Nephron progenitor cell (in vitro differentiated cells): ENCODE measurements at regions not wholly inside any gene's neighbourhood (a gene's known extent, or its start where the extent isn't known, plus 50 kb on each side); places are given as distances from the start of the nearest gene placed in this dataset.

Experiments
- DNase-seq: peaks from one replicate; pipeline ENCODE4 v3.0.0; 2021
- H3K27ac Mint-ChIP-seq: 2 replicates; pipeline ENCODE4 v1.8.0; 2021; ENCODE audit warnings: mild to moderate bottlenecking, moderate library complexity, mixed read lengths
- H3K27me3 Mint-ChIP-seq: 2 replicates; pipeline ENCODE4 v1.8.0; 2021; ENCODE audit warnings: mild to moderate bottlenecking, low read depth, mixed read lengths; ENCODE audit not compliant: poor library complexity
- H3K36me3 Mint-ChIP-seq: 2 replicates; pipeline ENCODE4 v1.8.0; 2021; ENCODE audit warnings: low read depth, mixed read lengths
- H3K4me1 Mint-ChIP-seq: 2 replicates; pipeline ENCODE4 v1.8.0; 2021; ENCODE audit warnings: mixed read lengths
- H3K4me3 Mint-ChIP-seq: 2 replicates; pipeline ENCODE4 v1.8.0; 2021; ENCODE audit warnings: mild to moderate bottlenecking, moderate library complexity, mixed read lengths
- H3K9me3 Mint-ChIP-seq: 2 replicates; pipeline ENCODE4 v1.8.0; 2021; ENCODE audit warnings: mild to moderate bottlenecking, moderate library complexity, mixed read lengths
- TF ChIP-seq, protein P1 (sequence below): fragments of 200-600 bp; sonication (generic); IDR thresholded peaks from 2 replicates; pipeline ENCODE4 v1.5.0; 2021; ENCODE audit warnings: antibody characterized with exemption

DNA sequence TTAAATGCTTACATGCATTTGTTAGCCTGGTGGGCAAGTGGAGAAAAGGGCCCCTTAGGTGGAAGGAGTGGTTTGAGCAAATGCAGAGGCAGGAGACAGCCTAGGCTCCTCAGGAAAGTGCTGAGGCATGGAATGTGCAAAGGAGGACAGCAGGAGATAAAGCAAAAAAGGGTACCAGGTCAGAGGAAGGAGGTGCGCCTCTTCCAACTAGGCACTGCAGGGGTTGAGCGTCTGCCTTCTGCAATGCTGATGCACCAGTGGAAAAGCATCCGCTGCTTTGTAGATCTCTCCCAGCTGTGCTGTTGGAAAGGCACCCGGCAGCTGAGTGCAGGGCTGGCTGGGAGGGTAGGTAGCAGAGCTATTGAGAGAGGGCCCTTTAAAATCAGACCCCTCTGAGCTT lies 287.0 kb upstream of the XYLT1 start:
- H3K4me3 Mint-ChIP-seq: peak overlapping the region; percentile 65
- H3K4me1 Mint-ChIP-seq: peaks cover 67% of the 10 kb centered on the region
- H3K27me3 Mint-ChIP-seq: peaks cover 6% of the 10 kb centered on the region
- TF ChIP-seq, protein P1, sequence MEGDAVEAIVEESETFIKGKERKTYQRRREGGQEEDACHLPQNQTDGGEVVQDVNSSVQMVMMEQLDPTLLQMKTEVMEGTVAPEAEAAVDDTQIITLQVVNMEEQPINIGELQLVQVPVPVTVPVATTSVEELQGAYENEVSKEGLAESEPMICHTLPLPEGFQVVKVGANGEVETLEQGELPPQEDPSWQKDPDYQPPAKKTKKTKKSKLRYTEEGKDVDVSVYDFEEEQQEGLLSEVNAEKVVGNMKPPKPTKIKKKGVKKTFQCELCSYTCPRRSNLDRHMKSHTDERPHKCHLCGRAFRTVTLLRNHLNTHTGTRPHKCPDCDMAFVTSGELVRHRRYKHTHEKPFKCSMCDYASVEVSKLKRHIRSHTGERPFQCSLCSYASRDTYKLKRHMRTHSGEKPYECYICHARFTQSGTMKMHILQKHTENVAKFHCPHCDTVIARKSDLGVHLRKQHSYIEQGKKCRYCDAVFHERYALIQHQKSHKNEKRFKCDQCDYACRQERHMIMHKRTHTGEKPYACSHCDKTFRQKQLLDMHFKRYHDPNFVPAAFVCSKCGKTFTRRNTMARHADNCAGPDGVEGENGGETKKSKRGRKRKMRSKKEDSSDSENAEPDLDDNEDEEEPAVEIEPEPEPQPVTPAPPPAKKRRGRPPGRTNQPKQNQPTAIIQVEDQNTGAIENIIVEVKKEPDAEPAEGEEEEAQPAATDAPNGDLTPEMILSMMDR: no peak
- H3K9me3 Mint-ChIP-seq: peaks cover 11% of the 10 kb centered on the region
- no peak for DNase-seq
- H3K36me3 Mint-ChIP-seq: no peaks in the 10 kb centered on the region
- no peak overlapping the region for H3K27ac Mint-ChIP-seq

DNA sequence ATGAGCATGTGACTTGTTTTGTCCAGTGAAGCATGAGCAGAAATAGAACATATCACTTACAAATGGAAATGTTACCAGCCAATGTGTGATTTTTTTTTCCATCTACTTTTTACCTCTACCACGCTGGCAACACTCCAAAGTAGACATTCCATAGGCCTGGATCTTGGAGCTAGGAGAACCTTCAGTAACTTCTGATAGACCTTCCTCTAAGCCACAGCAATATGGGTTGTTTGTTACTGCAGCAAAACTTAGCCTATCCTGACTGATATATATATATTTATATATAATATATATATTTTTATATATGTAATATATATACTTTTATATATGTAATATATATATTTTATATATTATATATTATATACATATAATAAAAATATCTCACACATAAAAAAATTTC lies 284.4 kb upstream of the XYLT1 start:
- peaks cover 41% of the 10 kb centered on the region for H3K4me1 Mint-ChIP-seq
- H3K9me3 Mint-ChIP-seq: peaks cover 11% of the 10 kb centered on the region
- DNase-seq: no peak
- no peak overlapping the region for H3K4me3 Mint-ChIP-seq
- TF ChIP-seq, protein P1: no peak
- H3K27ac Mint-ChIP-seq: no peak overlapping the region
- H3K27me3 Mint-ChIP-seq: peaks cover 9% of the 10 kb centered on the region
- no peaks in the 10 kb centered on the region for H3K36me3 Mint-ChIP-seq

DNA sequence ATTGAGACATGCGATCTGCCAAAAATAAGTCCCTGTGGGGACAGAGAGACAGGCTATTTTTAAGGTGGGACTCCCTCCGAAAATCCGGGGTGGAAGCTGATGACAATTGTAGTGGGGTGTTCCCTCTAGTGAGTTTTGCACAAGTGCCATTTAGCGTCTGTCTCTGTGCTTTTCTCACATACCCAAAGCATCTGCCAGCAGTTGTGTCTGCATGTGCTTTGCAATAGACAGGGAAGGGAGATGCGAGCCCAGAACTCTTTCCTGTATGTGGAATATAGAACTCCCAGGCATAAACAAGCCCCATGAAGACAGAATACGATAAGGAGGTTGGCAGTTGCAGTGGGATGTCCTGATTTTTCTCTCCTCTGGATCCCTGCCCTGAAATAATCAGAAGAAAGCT lies 282.7 kb upstream of the XYLT1 start:
- DNase-seq: no peak
- Mint-ChIP-seq H3K4me1 (peaks cover 24% of the 10 kb centered on the region), H3K9me3 (peaks cover 15% of the 10 kb centered on the region), H3K27ac (no peak overlapping the region), H3K36me3 (no peaks in the 10 kb centered on the region), H3K4me3 (no peak overlapping the region), H3K27me3 (peaks cover 9% of the 10 kb centered on the region)
- TF ChIP-seq, protein P1: no peak

DNA sequence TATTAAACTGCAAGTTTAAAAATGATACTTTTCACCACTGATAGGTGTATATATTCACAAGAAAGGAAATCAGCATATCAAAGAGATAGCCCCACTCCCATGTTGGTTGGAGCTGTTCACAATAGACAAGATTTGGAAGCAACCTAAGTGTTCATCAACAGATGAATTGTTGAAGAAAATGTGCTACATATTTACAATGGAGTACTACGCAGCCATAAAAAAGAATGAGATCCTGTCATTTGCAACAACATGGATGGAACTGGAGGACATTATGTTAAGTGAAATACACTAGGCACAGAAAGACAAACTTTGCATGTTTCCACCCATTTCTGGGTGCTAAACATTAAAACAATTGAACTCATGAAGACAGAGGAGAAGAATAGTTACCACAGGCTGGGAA lies 278.9 kb upstream of the XYLT1 start:
- Mint-ChIP-seq H3K4me1 (no peaks in the 10 kb centered on the region), H3K27ac (no peak overlapping the region), H3K27me3 (peaks cover 8% of the 10 kb centered on the region), H3K36me3 (no peaks in the 10 kb centered on the region), H3K4me3 (no peak overlapping the region), H3K9me3 (peaks cover 11% of the 10 kb centered on the region)
- no peak for DNase-seq
- TF ChIP-seq, protein P1: no peak

DNA sequence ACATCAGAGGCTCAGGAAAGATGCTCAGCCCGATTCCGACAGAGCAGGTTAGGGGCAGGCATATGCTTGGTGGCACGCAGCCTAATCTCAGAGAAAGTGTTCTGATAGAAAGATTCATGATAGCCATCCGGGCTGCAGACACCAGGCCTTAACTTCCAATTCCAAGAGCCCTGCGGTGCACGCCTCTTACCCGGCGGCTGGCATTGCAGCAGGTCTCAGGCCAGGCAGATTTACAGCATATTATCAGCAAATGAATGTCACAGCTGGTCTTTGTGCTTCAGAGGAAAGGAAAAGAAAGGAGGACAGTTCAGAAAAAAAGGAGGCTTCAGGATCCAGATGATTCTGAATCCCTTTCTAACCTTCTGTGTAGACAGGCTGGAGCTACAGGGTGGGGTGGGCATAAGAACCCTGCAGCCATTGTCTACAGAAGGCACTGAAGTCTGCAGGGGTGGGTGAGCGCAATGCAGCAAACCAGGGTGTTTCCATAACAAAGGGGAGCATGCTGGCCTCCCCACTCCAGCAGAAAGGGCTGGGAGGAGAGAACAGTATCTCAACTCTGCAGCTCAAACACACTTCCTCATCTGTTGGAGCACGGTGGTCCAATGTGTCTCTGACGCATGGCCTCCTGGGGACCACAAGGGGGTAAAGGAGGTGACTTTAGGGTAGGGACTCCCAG lies 277.4 kb upstream of the XYLT1 start:
- Mint-ChIP-seq H3K36me3 (no peaks in the 10 kb centered on the region), H3K4me1 (no peaks in the 10 kb centered on the region), H3K27ac (no peak overlapping the region), H3K27me3 (peaks cover 8% of the 10 kb centered on the region), H3K4me3 (peak overlapping the region; percentile 9), H3K9me3 (peaks cover 4% of the 10 kb centered on the region)
- no peak for DNase-seq
- TF ChIP-seq, protein P1: no peak

DNA sequence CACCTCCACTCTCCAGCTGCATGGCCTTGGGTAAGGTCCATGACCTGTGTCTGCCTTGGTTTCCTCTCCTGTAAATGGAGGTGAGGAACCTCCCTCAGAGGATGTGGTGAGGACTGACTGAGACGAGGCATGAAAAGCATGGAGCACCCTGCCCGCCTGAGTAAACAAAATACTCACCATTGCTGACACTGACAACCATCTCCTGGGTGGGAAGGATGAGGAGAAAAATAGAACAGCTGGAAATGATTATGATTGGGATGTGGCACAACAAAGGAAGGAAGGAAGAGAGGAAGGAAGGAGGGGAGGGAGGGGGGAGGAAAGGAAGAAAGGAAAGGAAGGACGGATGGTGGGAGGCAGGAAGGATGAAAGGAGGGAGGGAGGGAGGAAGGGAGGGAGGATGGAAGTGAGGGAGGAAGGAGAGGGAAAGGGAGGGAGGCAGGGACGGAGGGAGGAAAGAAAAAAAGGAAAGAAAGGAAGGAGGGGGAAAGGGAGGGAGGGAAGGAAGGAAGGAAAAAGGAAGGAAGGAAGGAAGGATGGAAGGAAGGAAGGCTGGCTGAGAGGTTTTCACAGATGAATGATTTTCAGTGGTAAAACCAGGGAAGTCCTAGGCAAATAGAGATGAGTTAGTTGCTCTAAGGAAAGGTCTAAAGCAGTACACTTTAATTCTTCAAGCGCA lies 276.5 kb upstream of the XYLT1 start:
- H3K36me3 Mint-ChIP-seq: no peaks in the 10 kb centered on the region
- H3K9me3 Mint-ChIP-seq: peaks cover 4% of the 10 kb centered on the region
- no peak overlapping the region for H3K27ac Mint-ChIP-seq
- TF ChIP-seq, protein P1: no peak
- H3K27me3 Mint-ChIP-seq: peaks cover 4% of the 10 kb centered on the region
- no peak overlapping the region for H3K4me3 Mint-ChIP-seq
- peaks cover 7% of the 10 kb centered on the region for H3K4me1 Mint-ChIP-seq
- DNase-seq: no peak
